ENCODE measurements at regions not wholly inside any gene's neighbourhood (a gene's known extent, or its start where the extent isn't known, plus 50 kb on each side); places are given as distances from the start of the nearest gene placed in this dataset.

GRCh38 chr3:43872901-43873300 lies 182.2 kb downstream of the ABHD5 start:
- no peak for TF ChIP-seq REST (IDR thresholded peaks at IDR 0.05; ENCODE audit: insufficient replicate concordance, low read depth)
- TF ChIP-seq, protein P1, sequence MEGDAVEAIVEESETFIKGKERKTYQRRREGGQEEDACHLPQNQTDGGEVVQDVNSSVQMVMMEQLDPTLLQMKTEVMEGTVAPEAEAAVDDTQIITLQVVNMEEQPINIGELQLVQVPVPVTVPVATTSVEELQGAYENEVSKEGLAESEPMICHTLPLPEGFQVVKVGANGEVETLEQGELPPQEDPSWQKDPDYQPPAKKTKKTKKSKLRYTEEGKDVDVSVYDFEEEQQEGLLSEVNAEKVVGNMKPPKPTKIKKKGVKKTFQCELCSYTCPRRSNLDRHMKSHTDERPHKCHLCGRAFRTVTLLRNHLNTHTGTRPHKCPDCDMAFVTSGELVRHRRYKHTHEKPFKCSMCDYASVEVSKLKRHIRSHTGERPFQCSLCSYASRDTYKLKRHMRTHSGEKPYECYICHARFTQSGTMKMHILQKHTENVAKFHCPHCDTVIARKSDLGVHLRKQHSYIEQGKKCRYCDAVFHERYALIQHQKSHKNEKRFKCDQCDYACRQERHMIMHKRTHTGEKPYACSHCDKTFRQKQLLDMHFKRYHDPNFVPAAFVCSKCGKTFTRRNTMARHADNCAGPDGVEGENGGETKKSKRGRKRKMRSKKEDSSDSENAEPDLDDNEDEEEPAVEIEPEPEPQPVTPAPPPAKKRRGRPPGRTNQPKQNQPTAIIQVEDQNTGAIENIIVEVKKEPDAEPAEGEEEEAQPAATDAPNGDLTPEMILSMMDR (IDR thresholded peaks at IDR 0.05; ENCODE audit: insufficient read depth, low read length), result no peak
- TF ChIP-seq POLR2AphosphoS5 (IDR thresholded peaks at IDR 0.05; ENCODE audit: low read depth), result no peak
- no peak for TF ChIP-seq GABPA (IDR thresholded peaks at IDR 0.05; ENCODE audit: low read depth)
- TF ChIP-seq SPI1 (IDR thresholded peaks at IDR 0.05; ENCODE audit: borderline replicate concordance, low read depth), result no peak

Data from HL-60 (cell line).